ENCODE measurements at regions not wholly inside any gene's neighbourhood (a gene's known extent, or its start where the extent isn't known, plus 50 kb on each side); places are given as distances from the start of the nearest gene placed in this dataset.

GRCh38 chr20:60653111-60653845, 598.8 kb upstream of the CDH4 start:
- no peak for DNase-seq

GRCh38 chr20:60658681-60659080, 593.4 kb upstream of the CDH4 start:
- DNase-seq: no peak

- no peak for DNase-seq
Measured at GRCh38 chr20:60659240-60659639, 592.8 kb upstream of the CDH4 start.

- DNase-seq: no peak
Measured at GRCh38 chr20:60662307-60662706, 589.8 kb upstream of the CDH4 start.

- no peak for DNase-seq
Measured at GRCh38 chr20:60664106-60664505, 588.0 kb upstream of the CDH4 start.

GRCh38 chr20:60667641-60668040, 584.4 kb upstream of the CDH4 start:
- no peak for DNase-seq

GRCh38 chr20:60669211-60669610, 582.9 kb upstream of the CDH4 start:
- no peak for DNase-seq

GRCh38 chr20:60676011-60676410, 576.0 kb upstream of the CDH4 start:
- no peak for DNase-seq

- no peak for DNase-seq
Measured at GRCh38 chr20:60677819-60678218, 574.2 kb upstream of the CDH4 start.

GRCh38 chr20:60680554-60680953, 571.5 kb upstream of the CDH4 start:
- no peak for DNase-seq

- DNase-seq: no peak
Measured at GRCh38 chr20:60687213-60687612, 564.8 kb upstream of the CDH4 start.

- no peak for DNase-seq
Measured at GRCh38 chr20:60690771-60691170, 561.3 kb upstream of the CDH4 start.

- no peak for DNase-seq
Measured at GRCh38 chr20:60691966-60692615, 560.0 kb upstream of the CDH4 start.

- no peak for DNase-seq
Measured at GRCh38 chr20:60693496-60694133, 558.4 kb upstream of the CDH4 start.

- DNase-seq: no peak
Measured at GRCh38 chr20:60694763-60695162, 557.3 kb upstream of the CDH4 start.

GRCh38 chr20:60695226-60696000, 556.6 kb upstream of the CDH4 start:
- DNase-seq: no peak

GRCh38 chr20:60697252-60697651, 554.8 kb upstream of the CDH4 start:
- no peak for DNase-seq

- DNase-seq: no peak
Measured at GRCh38 chr20:60700728-60701127, 551.3 kb upstream of the CDH4 start.

- DNase-seq: no peak
Measured at GRCh38 chr20:60704147-60704546, 547.9 kb upstream of the CDH4 start.

GRCh38 chr20:60713396-60713795, 538.7 kb upstream of the CDH4 start:
- no peak for DNase-seq

GRCh38 chr20:60715172-60715571, 536.9 kb upstream of the CDH4 start:
- no peak for DNase-seq

GRCh38 chr20:60718743-60719480, 533.1 kb upstream of the CDH4 start:
- DNase-seq: no peak
